H1 (cell line): ENCODE measurements at regions not wholly inside any gene's neighbourhood (a gene's known extent, or its start where the extent isn't known, plus 50 kb on each side); places are given as distances from the start of the nearest gene placed in this dataset.

Source experiments
- ASH2L ChIP-seq: fragments of 200-600, 300-600 bp; sonication (generic); IDR thresholded peaks from one replicate; pipeline ENCODE4 v1.7.1; 2017; ENCODE audit warnings: low read length
- CHD2 ChIP-seq: IDR thresholded peaks from 2 replicates; pipeline ENCODE4 v1.6.1; 2012; ENCODE audit warnings: low read length, improper control_type of control experiment
- CTCF ChIP-seq, 3 experiments: IDR thresholded peaks; 1 replicate in 2 of 3; 2 replicates in 1 of 3; pipeline versions ENCODE4 v1.5.1 to v1.6.1; 2011; ENCODE audit warnings: low read length in 3 of 3, mild to moderate bottlenecking in 3 of 3, inconsistent platforms in 2 of 3, low read depth in 1 of 3, moderate library complexity in 1 of 3; ENCODE audit not compliant: insufficient read depth in 1 of 3; ENCODE audit errors: control extremely low read depth in 1 of 3
- SP1 ChIP-seq: IDR thresholded peaks from 2 replicates; pipeline ENCODE4 v1.6.1; 2011; ENCODE audit warnings: low read depth, low read length
- TF ChIP-seq, protein P1 (sequence below): IDR thresholded peaks from 2 replicates; pipeline ENCODE4 v1.6.1; 2012; ENCODE audit warnings: inconsistent platforms

DNA sequence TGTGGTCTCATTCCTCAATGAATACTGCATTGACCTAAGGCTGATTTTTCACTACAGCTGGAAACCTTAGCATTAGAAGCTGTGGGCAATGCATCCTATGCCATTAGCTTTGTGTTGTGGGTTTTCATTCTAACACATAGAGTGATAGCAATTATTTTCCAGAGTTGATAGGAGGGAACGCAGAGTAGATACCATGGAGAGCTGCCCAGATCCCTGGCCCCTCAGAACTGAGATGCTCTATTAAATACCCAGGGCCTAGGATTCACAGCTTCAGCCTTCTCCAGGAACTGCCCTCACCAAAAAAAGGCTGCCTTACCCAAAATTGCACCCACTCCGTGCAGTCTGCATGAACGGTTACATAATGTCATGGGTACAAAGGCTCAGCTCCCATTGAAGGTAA is 444.4 kb downstream of the SUCLA2 start:
- TF ChIP-seq CTCF (IDR thresholded peaks at IDR 0.05; ENCODE audit: control extremely low read depth in 1 of 3, insufficient read depth in 1 of 3, low read depth in 1 of 3, low read length in 3 of 3) (no peak), SP1 (no peak), CHD2 (no peak), ASH2L (no peak)
- TF ChIP-seq, protein P1, sequence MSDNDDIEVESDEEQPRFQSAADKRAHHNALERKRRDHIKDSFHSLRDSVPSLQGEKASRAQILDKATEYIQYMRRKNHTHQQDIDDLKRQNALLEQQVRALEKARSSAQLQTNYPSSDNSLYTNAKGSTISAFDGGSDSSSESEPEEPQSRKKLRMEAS = no peak
